Thyroid gland (tissue), 4 donors: ENCODE measurements at regions not wholly inside any gene's neighbourhood (a gene's known extent, or its start where the extent isn't known, plus 50 kb on each side); places are given as distances from the start of the nearest gene placed in this dataset.

Source experiments
- POLR2A ChIP-seq, 2 donors: fragments of 450-650 bp; IDR thresholded peaks; one replicate each; pipeline ENCODE4 v1.6.1; 2017; ENCODE audit warnings: antibody characterized with exemption in 2 of 2, mild to moderate bottlenecking in 2 of 2, moderate library complexity in 1 of 2
- TF ChIP-seq, protein P1 (sequence below), 6 experiments: fragments of 200-600 bp in 3 of 6; fragments of 450-650 bp in 3 of 6; sonication (generic) in 3 of 6; IDR thresholded peaks; one replicate each; pipeline ENCODE4 v1.5.1; 2016 to 2019; ENCODE audit warnings: antibody characterized with exemption in 6 of 6, mild to moderate bottlenecking in 2 of 6, inconsistent platforms in 1 of 6, moderate library complexity in 1 of 6

DNA sequence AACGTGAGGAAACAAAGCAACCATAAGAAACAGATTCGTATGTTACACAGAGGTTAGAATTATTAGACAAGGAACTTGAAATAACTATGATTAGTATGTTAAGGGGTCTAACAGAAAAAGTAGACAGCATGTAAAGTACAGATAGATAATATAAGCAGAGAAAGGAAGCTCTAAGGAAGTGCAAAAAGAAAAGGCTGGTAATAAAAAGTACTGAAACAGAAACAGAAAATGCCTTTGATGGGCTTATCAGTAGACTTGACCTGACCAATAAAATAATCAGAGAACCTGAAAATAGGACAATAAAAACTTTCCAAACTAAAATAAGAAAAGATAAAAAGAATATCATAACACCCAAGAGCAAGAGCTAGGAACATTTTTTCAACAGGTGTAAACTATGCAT is 225.8 kb downstream of the RND3 start:
- TF ChIP-seq, protein P1, sequence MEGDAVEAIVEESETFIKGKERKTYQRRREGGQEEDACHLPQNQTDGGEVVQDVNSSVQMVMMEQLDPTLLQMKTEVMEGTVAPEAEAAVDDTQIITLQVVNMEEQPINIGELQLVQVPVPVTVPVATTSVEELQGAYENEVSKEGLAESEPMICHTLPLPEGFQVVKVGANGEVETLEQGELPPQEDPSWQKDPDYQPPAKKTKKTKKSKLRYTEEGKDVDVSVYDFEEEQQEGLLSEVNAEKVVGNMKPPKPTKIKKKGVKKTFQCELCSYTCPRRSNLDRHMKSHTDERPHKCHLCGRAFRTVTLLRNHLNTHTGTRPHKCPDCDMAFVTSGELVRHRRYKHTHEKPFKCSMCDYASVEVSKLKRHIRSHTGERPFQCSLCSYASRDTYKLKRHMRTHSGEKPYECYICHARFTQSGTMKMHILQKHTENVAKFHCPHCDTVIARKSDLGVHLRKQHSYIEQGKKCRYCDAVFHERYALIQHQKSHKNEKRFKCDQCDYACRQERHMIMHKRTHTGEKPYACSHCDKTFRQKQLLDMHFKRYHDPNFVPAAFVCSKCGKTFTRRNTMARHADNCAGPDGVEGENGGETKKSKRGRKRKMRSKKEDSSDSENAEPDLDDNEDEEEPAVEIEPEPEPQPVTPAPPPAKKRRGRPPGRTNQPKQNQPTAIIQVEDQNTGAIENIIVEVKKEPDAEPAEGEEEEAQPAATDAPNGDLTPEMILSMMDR (IDR thresholded peaks at IDR 0.05) = no peak
- TF ChIP-seq POLR2A (IDR thresholded peaks at IDR 0.05) = no peak
